ENCODE measurements at regions not wholly inside any gene's neighbourhood (a gene's known extent, or its start where the extent isn't known, plus 50 kb on each side); places are given as distances from the start of the nearest gene placed in this dataset.

- 8% methylated on average over 32 of the region's 41 CpGs for WGBS (ENCODE audit: insufficient coverage)
- H3K27ac Mint-ChIP-seq, result no peak overlapping the region
- Histone ChIP-seq H3K4me3 (ENCODE audit: control extremely low read depth in 1 of 5, extremely low read depth in 1 of 5, insufficient read depth in 1 of 5, low read depth in 2 of 5, low read length in 4 of 5) (no peak overlapping the region), H3K27ac (ENCODE audit: low read length in 2 of 2) (no peak overlapping the region), H4K20me1 (ENCODE audit: control insufficient read depth, insufficient read depth, low read length, poor library complexity, severe bottlenecking) (no peaks in the 10 kb centered on the region), H2AFZ (ENCODE audit: insufficient read depth, low read depth, low read length, poor library complexity, severe bottlenecking) (peak overlapping the region; percentile 26), H3K4me1 (ENCODE audit: control insufficient read depth in 2 of 2, insufficient read depth in 2 of 2, low read length in 2 of 2) (no peaks in the 10 kb centered on the region), H3K4me2 (replicated peaks; ENCODE audit: low read depth, low read length, poor library complexity, severe bottlenecking) (no peak overlapping the region), H3K79me2 (ENCODE audit: control insufficient read depth, insufficient read depth, low read length) (no peaks in the 10 kb centered on the region), H3K27me3 (replicated peaks in 1 of 4; ENCODE audit: control extremely low read depth in 1 of 4, control insufficient read depth in 3 of 4, insufficient read depth in 4 of 4, low read length in 3 of 4) (peaks cover 0 to 34% (median 12%) of the 10 kb centered on the region in 4 experiments), H3K36me3 (replicated peaks in 1 of 2; ENCODE audit: control extremely low read depth in 1 of 2, control insufficient read depth in 1 of 2, extremely low read depth in 1 of 2, insufficient read depth in 2 of 2, low read length in 1 of 2) (no peaks in the 10 kb centered on the region), H3K9ac (ENCODE audit: low read length) (no peak overlapping the region), H3K9me3 (ENCODE audit: control extremely low read depth in 1 of 3, control insufficient read depth in 2 of 3, insufficient read depth in 1 of 3, low read length in 2 of 3) (peaks cover 1 to 8% (median 8%) of the 10 kb centered on the region in 3 donors)
- H3K4me3 Mint-ChIP-seq, result no peak overlapping the region
- ChIA-PET CTCF (no interaction called here), POLR2A (no interaction called here)
- H3K9me3 Mint-ChIP-seq (ENCODE audit: insufficient read depth), result peaks cover 2% of the 10 kb centered on the region
- DNase-seq, result no peak
- TF ChIP-seq, protein P1, sequence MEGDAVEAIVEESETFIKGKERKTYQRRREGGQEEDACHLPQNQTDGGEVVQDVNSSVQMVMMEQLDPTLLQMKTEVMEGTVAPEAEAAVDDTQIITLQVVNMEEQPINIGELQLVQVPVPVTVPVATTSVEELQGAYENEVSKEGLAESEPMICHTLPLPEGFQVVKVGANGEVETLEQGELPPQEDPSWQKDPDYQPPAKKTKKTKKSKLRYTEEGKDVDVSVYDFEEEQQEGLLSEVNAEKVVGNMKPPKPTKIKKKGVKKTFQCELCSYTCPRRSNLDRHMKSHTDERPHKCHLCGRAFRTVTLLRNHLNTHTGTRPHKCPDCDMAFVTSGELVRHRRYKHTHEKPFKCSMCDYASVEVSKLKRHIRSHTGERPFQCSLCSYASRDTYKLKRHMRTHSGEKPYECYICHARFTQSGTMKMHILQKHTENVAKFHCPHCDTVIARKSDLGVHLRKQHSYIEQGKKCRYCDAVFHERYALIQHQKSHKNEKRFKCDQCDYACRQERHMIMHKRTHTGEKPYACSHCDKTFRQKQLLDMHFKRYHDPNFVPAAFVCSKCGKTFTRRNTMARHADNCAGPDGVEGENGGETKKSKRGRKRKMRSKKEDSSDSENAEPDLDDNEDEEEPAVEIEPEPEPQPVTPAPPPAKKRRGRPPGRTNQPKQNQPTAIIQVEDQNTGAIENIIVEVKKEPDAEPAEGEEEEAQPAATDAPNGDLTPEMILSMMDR (IDR thresholded peaks at IDR 0.05), result no peak
- no peak for TF ChIP-seq EZH2 (IDR thresholded peaks at IDR 0.05; ENCODE audit: borderline replicate concordance, insufficient read depth, low read depth, low read length, poor library complexity, severe bottlenecking)
- intact Hi-C loops (cut with micrococcal nuclease), result no loop called here
- no peak for ATAC-seq (ENCODE audit: low read depth)
- H3K27me3 Mint-ChIP-seq, result peaks cover 55% of the 10 kb centered on the region
- no peaks in the 10 kb centered on the region for H3K4me1 Mint-ChIP-seq
Measured at GRCh38 chr1:63073309-63074306, 248.8 kb upstream of the FOXD3 start.

DNA sequence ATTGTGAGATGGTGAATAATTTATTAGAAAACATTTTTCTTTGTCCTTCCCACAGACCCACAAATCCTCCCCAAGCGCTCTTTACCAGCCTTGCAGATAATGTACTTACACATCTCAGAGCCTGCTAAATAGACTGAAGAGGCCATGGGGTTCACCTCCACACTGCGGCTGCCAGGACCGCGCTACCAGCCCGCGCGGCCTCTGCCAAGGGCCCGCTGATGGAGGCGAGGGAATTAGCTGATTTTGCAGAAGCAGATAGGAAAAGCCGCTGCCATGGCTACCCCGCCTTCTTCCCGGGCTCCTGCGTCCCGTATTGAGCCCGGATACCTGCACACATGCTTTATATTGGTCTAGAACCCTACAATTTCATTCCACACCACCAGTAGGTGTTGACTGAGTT is 248.0 kb upstream of the FOXD3 start:
- WGBS (ENCODE audit: insufficient coverage), result 68% methylated on average over 14 of the region's 15 CpGs
- peaks cover 55% of the 10 kb centered on the region for H3K27me3 Mint-ChIP-seq
- POLR2A ChIA-PET, result no interaction called here

More for the DNA sequence above, 248.0 kb upstream of the FOXD3 start:
- Histone ChIP-seq H3K36me3 (replicated peaks in 1 of 2; ENCODE audit: control extremely low read depth in 1 of 2, control insufficient read depth in 1 of 2, extremely low read depth in 1 of 2, insufficient read depth in 2 of 2, low read length in 1 of 2) (no peaks in the 10 kb centered on the region), H4K20me1 (ENCODE audit: control insufficient read depth, insufficient read depth, low read length, poor library complexity, severe bottlenecking) (no peaks in the 10 kb centered on the region), H3K27ac (ENCODE audit: low read length in 2 of 2) (no peak overlapping the region), H3K9ac (ENCODE audit: low read length) (no peak overlapping the region), H2AFZ (ENCODE audit: insufficient read depth, low read depth, low read length, poor library complexity, severe bottlenecking) (no peak overlapping the region), H3K9me3 (ENCODE audit: control extremely low read depth in 1 of 3, control insufficient read depth in 2 of 3, insufficient read depth in 1 of 3, low read length in 2 of 3) (peaks cover 1 to 8% (median 8%) of the 10 kb centered on the region in 3 donors), H3K79me2 (ENCODE audit: control insufficient read depth, insufficient read depth, low read length) (no peaks in the 10 kb centered on the region), H3K4me3 (ENCODE audit: control extremely low read depth in 1 of 5, extremely low read depth in 1 of 5, insufficient read depth in 1 of 5, low read depth in 2 of 5, low read length in 4 of 5) (no peak overlapping the region), H3K4me1 (ENCODE audit: control insufficient read depth in 2 of 2, insufficient read depth in 2 of 2, low read length in 2 of 2) (no peaks in the 10 kb centered on the region), H3K4me2 (replicated peaks; ENCODE audit: low read depth, low read length, poor library complexity, severe bottlenecking) (no peak overlapping the region), H3K27me3 (replicated peaks in 1 of 4; ENCODE audit: control extremely low read depth in 1 of 4, control insufficient read depth in 3 of 4, insufficient read depth in 4 of 4, low read length in 3 of 4) (peaks cover 0 to 34% (median 12%) of the 10 kb centered on the region in 4 experiments)
- Mint-ChIP-seq H3K4me3 (no peak overlapping the region), H3K4me1 (no peaks in the 10 kb centered on the region), H3K27ac (no peak overlapping the region), H3K9me3 (ENCODE audit: insufficient read depth) (peaks cover 2% of the 10 kb centered on the region)
- no peak for TF ChIP-seq EZH2 (IDR thresholded peaks at IDR 0.05; ENCODE audit: borderline replicate concordance, insufficient read depth, low read depth, low read length, poor library complexity, severe bottlenecking)
- TF ChIP-seq, protein P1 (IDR thresholded peaks at IDR 0.05), result no peak
- intact Hi-C loops (cut with micrococcal nuclease), result no loop called here
- ATAC-seq (ENCODE audit: low read depth) (no peak), DNase-seq (no peak)
- CTCF ChIA-PET, result no interaction called here

Measured in B cell (primary cell).